ENCODE measurements at regions not wholly inside any gene's neighbourhood (a gene's known extent, or its start where the extent isn't known, plus 50 kb on each side); places are given as distances from the start of the nearest gene placed in this dataset.

DNA sequence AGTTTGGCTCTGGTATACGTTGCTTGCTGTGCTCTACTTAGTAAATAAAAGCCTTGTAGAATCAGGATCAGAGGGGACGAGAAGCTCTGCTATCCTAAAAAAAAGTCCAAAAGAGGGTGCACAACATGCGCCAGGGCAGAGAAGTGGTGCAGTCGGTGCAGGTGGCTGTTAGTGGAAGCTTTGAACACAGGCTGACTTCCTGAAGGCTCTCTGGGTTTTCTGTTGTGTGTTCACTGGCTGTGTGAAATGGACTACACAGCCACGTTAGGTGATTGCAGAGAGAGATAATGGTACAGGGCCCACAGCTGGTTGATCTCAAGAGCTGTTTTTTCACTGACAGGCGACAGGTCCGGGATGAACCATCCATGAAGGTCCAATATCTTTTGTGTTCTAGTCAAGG is 167.4 kb downstream of the TMEM167A start:
- TF ChIP-seq, protein P1, sequence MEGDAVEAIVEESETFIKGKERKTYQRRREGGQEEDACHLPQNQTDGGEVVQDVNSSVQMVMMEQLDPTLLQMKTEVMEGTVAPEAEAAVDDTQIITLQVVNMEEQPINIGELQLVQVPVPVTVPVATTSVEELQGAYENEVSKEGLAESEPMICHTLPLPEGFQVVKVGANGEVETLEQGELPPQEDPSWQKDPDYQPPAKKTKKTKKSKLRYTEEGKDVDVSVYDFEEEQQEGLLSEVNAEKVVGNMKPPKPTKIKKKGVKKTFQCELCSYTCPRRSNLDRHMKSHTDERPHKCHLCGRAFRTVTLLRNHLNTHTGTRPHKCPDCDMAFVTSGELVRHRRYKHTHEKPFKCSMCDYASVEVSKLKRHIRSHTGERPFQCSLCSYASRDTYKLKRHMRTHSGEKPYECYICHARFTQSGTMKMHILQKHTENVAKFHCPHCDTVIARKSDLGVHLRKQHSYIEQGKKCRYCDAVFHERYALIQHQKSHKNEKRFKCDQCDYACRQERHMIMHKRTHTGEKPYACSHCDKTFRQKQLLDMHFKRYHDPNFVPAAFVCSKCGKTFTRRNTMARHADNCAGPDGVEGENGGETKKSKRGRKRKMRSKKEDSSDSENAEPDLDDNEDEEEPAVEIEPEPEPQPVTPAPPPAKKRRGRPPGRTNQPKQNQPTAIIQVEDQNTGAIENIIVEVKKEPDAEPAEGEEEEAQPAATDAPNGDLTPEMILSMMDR (IDR thresholded peaks at IDR 0.05): no peak
- TF ChIP-seq REST (IDR thresholded peaks at IDR 0.05; ENCODE audit: insufficient read depth in 1 of 2, low read depth in 2 of 2, low read length in 1 of 2) (no peak), POLR2AphosphoS5 (IDR thresholded peaks at IDR 0.05; ENCODE audit: low read depth, low read length) (no peak), TCF7L2 (IDR thresholded peaks at IDR 0.05; ENCODE audit: low read depth, low read length) (no peak)
